NCI-H446 treated with DMSO at 0.1 percent for 48 hours (cell line): ENCODE measurements at regions not wholly inside any gene's neighbourhood (a gene's known extent, or its start where the extent isn't known, plus 50 kb on each side); places are given as distances from the start of the nearest gene placed in this dataset.
A peak's percentile ranks its signal among the peaks of the same experiment; 100 is the strongest.

Experiments used
- DNase-seq: peaks from one replicate; lab custom pipeline; 2025; lab: John Stamatoyannopoulos, UW

DNA sequence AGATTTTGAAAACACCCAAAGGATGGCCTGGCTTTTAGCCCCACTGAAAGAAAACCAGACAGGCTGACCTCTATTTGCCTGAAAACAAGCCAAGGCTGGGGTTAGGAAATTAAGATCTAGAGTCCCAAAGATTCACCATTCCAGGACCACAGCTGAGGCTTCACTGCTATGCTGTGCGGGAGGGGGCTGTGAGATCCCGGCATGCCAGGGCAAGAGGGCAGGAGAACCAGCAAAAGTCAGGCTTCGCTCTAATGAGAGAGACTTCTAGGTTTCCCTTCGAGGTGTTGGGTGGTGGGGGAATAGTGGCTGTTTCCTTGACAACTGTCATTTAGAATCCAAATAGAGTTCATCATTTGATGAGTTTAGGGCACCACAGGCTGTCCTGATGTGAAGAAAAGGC is 152.9 kb upstream of the NFIB start:
- peak; percentile 100 for DNase-seq

DNA sequence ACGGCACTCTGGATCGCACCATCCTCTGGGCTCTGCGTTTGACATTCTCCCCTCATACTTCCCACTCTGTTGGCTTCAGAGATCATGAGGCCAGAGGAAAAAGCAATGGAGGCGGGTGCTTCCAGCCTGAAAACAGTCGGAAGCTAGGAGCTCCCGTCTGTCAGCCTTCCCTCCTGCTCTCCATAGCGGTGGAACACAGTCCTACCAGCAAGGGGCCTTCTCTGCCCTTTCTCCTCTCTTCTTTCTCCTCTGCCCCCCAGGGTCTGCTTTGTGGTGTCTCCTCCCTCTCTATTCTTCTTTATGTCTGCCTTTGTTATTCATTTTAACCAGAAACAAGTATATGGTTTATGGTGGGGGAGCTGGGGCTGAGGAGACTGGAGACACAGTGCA is 152.5 kb upstream of the NFIB start:
- DNase-seq = peak; percentile 100

DNA sequence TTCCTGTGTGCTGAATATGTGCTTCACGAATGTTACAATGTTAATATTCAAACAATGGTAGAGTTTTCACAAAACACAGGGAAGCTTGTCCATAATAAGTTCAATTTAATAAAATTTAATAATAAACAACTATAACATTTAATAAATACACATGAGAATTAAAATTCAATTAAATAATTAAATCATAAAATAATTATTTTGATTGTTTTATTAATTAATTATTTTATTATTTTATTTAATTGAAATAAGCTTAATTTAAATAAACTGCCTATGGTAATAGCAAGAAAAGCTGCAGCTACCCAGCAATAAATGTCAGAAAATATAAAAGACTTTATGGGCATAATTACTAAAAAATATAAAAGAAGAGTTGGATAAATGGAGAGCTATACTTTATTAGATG is 149.0 kb upstream of the NFIB start:
- no peak for DNase-seq

DNA sequence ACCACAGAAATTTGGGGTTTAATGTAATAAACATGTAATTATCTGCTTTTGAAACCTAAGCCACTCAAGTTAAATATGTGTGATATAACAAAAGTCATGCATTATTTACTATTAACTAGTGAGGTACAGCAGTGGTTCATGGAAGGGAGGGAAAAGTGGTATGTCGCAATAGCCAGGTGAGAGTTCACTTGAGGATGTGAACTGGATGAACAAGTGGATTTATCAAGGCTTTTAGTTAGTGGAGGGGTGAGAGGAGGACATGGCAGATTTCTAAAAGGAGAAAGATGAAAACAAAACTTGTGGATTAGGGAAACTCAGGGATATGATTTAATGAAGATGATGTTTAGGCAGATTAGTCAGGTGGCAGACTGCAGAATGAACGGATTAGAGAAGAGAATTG is 141.3 kb upstream of the NFIB start:
- DNase-seq = no peak

DNA sequence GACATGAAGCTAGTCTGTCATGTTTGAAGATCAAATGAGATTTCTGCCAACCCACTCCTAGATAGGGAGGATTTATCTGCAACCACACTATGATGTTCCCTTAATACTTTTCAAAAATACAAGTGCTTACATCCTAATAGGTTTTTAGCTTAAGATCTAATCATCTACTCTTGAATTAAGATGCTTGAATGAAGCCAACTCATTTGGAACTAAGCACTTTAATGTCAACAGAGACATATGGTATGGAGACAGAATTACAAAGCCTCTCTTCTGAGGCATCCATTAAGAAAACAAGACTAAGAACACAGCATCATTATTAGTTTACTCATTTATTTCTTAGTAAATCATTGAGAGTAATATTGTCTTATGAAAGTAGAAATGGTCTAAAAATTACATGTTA is 139.3 kb upstream of the NFIB start:
- DNase-seq = peak; percentile 100

DNA sequence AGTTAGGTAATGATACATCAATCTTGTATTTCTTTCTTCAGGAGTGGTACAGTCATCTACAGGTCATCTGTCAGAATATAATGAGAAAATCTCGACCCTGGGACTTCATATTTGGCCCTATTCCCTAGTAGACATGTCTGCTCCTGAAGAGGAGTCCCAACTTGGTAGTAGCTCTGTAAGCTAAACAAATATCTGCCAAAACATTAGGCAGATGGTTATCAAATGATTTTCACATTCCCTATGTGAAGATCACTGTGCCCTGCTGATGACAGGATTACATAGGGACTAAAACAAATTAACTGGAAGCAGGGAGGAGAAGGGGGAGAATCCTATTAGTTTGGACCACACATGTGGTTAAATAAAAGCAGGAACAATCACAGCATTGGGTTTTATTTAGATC is 138.6 kb upstream of the NFIB start:
- peak; percentile 100 for DNase-seq

DNA sequence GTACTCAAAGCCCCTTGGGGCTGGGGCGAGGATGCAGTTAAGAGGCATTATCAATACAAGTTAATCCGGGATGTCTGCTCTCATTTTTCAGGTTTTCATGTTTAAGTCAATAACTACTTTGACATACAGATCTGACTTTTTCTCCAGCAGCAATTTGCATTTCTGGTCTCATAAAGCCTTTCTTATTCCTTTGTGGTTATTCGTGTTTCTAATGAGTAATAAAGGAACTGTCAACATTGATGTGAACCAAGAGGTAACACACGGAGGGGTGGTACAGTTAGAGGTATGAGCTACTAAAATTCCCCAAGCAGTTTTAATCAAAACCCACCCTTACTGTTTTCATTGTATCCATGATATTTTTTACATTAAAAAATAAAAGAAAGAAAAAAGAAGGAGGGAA is 138.0 kb upstream of the NFIB start:
- DNase-seq = peak; percentile 89

DNA sequence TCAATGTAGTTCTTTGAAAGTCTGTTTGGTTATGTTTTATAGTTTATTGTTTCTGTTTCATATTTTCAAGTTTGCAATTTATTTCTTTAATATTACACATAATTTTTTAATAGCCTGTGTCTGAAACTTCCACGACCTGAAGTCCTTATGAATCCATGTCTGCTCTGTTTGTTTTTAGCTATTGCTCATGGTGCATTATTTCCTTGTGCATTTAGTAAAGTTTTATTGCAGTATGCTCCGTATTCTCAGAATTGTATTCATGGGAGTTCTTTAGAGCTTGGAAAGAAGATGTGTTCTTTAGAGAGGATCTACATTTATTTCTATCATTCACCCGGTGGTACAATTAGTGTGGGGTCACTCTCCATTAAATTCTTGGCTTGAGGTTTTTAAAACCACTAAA is 133.2 kb upstream of the NFIB start:
- no peak for DNase-seq

DNA sequence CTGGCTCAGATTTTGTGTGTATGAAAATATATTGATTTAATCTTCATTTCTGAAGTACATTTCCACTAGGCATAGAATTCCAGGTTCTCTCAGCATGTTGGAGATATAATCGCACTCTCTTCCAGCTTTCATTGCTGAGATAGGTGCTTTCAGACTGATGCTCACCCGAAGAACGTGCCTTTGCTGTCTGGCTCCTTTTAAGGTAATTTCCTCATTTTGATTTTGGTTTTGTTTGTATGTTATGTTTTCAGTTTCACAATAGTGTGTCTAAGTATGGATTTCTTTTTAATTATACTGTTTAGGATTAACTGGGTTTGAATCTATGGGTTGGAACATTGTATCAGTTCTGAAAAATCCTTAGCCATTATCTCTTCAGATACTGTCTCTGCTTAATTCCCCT is 132.0 kb upstream of the NFIB start:
- no peak for DNase-seq

DNA sequence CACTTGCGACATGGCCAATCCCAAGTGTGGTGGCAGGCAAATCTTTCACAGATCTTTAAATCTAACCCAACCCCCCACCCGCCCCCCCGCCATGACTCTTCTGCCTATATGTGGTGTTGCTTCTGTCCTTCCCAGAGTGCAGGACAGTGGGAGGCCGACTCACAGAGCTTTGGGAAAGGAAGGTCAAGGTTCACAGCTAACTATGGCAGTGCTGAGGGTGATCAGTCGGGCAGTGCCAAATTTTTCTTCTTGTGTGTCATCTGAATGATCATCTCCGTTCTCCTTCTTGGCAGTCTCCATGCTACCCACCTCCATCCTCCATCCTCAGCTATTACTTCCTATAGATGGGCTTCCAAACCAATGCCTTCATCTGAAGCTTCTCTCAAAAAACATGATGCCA is 129.0 kb upstream of the NFIB start:
- peak; percentile 70 for DNase-seq

DNA sequence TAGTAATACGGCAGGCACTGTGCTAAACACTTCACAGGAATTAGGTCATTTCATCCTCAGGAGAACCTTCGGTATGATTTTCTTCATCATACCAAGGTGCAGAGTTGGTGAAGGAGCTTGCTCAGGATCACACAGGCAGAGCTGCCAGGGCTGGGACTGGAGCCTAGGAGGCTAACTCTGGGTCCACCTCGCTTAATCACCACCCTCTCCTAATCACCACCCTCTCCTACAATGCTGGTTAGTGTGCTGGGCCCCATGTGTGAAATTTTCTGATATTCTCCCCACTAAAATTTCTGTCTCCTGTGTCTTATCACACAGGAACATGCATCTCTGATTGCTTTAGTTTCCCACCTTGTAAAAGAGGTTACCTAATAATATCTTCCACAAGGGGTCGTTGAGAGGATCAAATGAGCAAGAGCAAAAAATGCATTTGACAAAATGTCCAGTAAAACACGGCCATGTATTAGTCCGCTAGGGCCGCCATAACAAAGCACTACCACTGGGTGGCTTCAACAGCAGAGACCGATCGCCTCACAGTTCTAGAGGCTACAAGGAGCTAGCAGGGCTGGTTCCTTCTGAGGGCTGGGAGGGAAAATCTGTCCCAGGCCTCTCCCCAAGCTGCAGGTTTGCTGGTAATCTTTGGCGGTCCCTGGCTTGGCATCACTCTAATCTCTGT is 128.2 kb upstream of the NFIB start:
- peak; percentile 97 for DNase-seq

DNA sequence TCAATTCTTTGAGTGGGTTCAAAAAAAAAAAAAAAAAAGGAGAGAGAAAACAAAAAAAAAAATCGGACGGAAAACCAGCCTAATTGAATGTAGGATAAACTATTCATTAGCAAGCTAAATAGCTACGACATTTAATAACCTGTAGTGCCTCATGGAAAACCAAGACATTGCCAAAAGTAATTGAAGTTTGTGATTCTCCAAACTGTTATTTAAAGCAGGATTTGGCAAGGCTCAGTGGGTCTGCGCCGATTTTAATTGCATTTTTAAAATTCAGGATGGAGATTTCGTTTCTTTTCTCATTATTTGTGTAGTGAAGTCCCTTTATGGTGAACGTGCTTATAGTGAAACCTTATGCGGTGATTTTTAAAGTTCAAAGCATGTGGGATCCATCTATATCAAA is 127.2 kb upstream of the NFIB start:
- peak; percentile 100 for DNase-seq

DNA sequence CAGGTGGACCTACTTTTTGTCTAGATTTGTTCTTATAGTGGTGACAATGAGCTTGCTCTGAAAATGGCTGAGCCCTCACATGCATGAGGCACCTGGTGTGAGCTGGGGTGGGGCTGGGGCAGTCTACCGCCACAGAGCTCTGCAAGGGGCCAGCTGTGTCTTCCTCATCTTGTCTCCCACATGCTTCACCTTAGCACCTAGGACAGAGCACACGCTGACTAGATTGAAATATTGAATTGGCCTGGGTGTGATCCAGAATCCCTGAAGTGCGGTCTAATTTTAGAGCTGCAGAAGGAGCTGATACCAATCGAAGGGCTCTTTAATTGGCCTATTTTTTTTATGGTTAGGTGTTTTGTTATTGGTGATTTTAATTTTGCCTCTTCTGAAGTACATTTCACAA is 126.1 kb upstream of the NFIB start:
- DNase-seq = peak; percentile 96

DNA sequence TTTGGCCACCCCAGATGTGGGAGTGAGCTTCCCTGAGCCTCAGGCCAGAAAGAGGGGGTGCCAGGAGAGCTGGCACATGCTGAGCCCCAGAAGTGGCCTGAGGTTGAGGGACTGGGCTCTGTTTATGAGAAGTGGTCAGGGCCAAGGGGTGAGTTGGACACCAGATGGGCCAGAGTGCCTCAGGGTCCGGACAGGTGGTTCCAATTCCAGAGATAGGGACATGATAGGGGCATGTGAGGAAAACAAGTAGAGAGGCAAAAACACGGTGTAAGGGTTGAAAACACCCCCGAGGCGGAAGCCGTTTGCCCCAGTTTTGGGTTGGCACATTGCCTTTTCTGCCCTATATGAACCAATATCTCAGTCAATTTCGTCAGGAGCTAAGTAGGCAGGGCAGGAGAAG is 125.6 kb upstream of the NFIB start:
- no peak for DNase-seq

DNA sequence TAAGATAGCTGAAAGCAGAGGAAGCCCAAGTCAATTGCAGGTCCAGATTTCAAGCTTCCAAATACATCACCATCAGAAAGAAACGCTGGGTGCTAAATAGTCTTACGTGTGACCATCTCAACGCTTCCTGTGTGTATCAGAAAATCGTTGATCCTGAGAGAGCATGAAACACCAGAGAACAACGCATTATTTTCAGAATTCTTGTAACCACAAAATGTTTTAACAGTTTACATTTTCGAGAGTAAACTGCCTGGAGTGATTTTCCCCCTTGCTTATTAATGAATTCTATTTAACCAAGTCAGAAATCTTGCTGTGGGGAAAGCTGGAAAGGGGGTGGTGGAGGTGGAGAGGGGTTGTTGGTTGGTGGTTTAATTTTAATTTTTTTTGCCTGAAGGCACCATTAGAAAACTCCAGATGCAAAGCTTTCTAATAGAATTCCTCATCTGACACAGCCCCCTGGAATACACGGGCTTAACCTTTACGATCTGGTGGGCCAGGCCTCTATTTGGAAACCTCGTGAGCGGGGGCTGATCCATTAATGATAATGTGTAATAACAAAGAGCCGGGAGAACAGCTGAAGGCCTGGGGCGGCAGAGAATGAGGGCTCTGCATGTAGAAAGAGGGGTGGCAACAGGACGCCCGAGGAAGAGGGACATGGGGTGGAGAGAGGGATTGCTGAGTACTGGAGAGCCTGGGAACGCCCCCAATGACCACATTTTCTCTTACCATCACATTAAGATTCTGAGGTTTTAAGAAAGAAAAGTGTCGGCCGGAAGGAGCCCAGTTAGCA is 124.5 kb upstream of the NFIB start:
- DNase-seq = peak; percentile 89

DNA sequence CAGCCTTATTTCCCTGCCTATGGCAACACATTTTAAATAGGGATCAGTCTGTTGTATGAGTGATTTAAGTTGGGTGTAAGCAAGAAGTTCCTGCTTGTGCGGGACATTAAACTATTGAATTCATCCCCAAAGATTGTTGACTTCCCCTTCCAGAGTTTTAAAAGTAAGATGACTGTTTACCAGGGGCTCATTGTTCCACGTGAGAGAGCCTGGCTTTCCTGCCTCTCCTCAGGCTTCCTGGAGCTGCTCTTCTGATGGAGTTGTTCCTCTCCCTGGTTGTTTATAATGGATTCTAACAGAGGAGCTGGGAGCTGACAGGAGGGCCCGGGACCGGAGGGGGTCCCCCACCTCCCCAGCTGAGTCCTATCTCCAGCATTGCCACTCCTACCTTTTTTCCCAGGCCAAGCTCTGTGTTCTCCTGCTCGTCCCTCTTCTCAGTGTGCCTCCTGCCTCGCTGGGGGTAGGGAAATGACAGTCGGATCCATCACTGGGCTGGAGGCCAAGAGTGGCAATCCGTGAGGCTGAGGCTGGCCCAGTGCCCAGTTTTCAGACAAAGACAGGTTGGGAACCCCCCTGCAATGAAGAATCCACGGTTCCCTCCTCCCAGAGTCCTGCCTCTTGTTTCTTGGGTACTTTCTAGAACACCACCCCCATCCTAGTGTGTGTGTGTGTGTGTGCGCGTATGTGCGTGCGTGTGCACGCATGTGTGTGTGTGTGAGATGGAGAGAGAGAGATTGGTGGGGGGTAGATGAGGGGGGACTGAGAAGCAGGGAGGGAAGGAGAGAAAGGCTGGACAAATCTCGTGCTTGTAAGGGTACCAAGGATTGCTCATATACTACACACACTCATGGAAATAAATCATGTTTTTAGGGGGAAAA is 123.7 kb upstream of the NFIB start:
- peak; percentile 100 for DNase-seq

DNA sequence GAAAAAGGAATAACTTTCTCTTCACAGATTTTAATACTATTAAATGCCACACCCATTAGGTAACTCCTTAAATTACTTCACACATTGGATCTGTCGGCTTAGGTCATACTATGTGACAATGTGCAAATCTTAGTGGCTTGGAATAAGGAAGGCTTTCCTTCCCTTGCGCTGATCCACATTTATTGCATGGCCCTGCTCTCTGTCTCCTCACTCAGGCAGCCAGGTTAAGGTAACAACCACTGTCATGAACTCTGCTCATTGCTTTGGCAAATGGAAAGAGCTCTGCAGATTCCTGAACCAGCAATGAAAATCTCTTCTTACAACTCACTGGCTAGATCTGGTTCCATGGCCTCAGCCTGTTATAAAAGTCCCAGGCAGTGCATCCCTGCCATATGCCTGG is 121.9 kb upstream of the NFIB start:
- DNase-seq = peak; percentile 96

DNA sequence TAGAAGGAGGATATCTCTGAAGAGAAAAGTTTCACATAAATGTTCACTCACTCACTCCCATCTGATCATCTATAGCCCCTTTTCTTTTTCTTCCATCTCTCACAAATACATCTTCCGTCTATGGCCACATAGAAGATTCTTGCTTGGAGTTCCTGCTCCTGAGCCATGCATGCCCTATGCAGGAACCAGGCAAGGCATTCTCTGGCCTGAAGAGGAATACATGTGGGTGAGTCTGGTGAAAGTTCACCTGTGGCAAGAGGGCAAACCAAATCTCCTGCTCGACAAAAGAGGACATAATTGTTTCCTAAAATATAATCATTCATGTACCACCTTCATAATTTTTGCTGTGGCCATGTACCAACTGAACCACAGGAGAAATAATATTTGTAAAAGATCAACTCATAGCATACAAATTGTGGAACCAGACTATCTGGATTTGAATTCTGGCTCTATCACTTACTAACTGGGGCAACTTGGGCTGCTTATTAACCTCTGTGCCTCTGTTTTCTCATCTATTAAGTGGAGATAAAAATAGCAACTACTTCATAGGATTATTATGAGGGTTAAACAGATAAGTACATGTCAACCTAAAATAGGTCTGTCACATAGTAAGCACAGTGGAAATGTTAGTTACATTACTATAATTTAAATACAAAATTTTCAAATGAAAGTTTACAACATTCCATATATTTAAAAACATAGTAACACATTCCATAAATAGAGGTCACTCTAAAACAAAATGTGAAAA is 121.2 kb upstream of the NFIB start:
- DNase-seq = peak; percentile 90

DNA sequence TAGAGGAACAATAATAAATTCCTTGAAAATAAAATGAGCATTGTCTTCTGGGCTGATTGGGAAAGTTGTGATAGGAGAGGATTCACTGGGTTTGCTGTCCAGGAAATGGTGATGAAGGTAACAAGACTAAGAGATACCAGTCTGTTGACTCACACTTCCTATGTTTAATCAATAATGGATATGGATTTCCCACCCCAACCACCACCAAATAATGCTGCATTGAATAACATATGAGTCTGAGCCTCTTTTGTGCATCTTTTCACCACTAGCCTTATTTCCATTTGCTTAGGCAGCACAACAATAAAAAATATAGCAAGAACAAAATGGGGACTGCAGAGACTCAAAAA is 120.2 kb upstream of the NFIB start:
- DNase-seq = no peak

DNA sequence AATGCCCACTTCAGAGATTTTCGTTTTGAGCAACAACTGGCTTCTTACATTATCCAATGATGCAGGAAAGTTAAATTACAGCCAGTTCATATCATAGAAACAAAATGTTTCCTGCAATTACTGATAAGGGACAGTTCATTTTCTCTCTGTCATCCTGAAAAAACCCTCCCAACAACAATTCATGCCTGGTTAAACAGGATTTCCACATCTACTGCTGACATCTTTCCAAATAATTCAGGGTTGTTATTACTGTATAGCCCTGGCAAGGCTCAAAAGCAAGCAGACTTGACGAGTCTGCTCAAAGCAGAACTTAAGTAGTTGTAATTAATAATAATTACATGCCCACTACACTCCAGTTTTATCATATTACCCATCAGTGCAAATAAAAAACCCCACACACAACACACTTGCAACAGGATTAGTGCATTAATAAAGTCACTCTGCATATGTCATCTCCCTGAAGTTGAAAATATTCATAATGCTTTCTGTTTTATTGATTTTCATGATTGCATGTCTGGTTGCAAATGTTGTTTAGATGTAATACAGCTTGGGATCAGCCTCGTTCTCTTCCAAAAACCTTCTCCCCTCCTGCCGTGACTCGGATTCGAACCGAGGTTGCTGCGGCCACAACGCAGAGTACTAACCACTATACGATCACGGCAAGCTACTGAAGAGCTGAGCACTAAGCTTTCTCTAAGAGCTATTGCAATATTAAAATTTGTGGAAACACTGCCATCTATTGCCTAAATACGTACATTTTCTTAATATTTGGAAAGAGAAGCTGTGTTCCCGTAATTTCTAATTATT is 119.6 kb upstream of the NFIB start:
- DNase-seq = peak; percentile 100

DNA sequence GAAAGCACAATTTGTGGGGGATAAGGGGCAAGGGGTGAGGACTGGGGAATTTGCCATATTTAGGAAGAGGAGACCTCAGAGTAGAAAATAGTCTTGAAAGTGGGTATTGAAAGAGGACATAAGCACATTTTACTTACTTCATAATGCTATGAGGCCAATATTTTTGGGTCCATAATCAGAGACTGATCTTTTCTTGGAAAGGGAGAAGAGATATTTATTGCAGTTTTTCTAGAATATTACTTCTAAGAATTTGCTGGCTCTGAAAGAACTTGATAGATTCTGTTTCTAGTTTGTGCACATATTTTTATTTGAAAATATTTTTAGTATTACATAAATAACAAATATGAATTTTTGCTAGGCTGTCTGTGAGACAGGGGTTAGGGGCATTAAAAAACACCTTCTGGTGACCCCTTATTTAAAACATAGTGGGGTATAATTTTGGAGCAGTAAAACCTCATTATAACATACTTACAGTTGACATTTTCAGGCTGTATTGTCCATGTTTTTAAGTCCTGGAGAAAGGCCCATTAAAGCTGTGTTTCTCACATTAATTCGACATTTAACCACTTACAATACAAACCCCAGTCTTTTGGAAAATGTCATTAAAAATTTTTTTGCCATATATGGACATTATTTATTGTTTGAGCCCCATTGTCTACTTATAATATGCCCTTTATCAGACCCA is 118.9 kb upstream of the NFIB start:
- DNase-seq = peak; percentile 87
